ENCODE measurements at regions not wholly inside any gene's neighbourhood (a gene's known extent, or its start where the extent isn't known, plus 50 kb on each side); places are given as distances from the start of the nearest gene placed in this dataset.

- no peak for DNase-seq
Observed at GRCh38 chr1:104726917-104727316, 977.2 kb downstream of the AMY1C start.

- DNase-seq: no peak
Observed at GRCh38 chr1:104733866-104734265, 984.2 kb downstream of the AMY1C start.

GRCh38 chr1:104745875-104746274, 996.2 kb downstream of the AMY1C start:
- DNase-seq: no peak

GRCh38 chr1:104746994-104747393, 997.3 kb downstream of the AMY1C start:
- DNase-seq: no peak

GRCh38 chr1:104760017-104760416, 1010.3 kb downstream of the AMY1C start:
- no peak for DNase-seq

- DNase-seq: no peak
Observed at GRCh38 chr1:104761961-104762570, 1012.4 kb downstream of the AMY1C start.

GRCh38 chr1:104765085-104765484, 1015.4 kb downstream of the AMY1C start:
- DNase-seq: no peak

- no peak for DNase-seq
Observed at GRCh38 chr1:104768466-104768865, 1018.8 kb downstream of the AMY1C start.

GRCh38 chr1:104780470-104781078, 1030.9 kb downstream of the AMY1C start:
- peak in 1 of 2 experiments; percentile 44 for DNase-seq

- DNase-seq: no peak
Observed at GRCh38 chr1:104785575-104786187, 1036.0 kb downstream of the AMY1C start.

- DNase-seq: no peak
Observed at GRCh38 chr1:104787866-104788510, 1038.3 kb downstream of the AMY1C start.

- no peak for DNase-seq
Observed at GRCh38 chr1:104791030-104791429, 1041.3 kb downstream of the AMY1C start.

- no peak for DNase-seq
Observed at GRCh38 chr1:104794035-104794434, 1044.3 kb downstream of the AMY1C start.

- no peak for DNase-seq
Observed at GRCh38 chr1:104795931-104796330, 1046.2 kb downstream of the AMY1C start.

- DNase-seq: no peak
Observed at GRCh38 chr1:104797982-104798381, 1048.3 kb downstream of the AMY1C start.

GRCh38 chr1:104801344-104801743, 1051.6 kb downstream of the AMY1C start:
- no peak for DNase-seq

GRCh38 chr1:104804147-104804546, 1054.4 kb downstream of the AMY1C start:
- DNase-seq: no peak

GRCh38 chr1:104807590-104807989, 1057.9 kb downstream of the AMY1C start:
- no peak for DNase-seq

- DNase-seq: no peak
Observed at GRCh38 chr1:104825401-104825800, 1075.7 kb downstream of the AMY1C start.

- no peak for DNase-seq
Observed at GRCh38 chr1:104830534-104830933, 1080.8 kb downstream of the AMY1C start.

GRCh38 chr1:104852151-104852550, 1102.5 kb downstream of the AMY1C start:
- no peak for DNase-seq

GRCh38 chr1:104853276-104853675, 1103.6 kb downstream of the AMY1C start:
- no peak for DNase-seq

- DNase-seq: no peak
Observed at GRCh38 chr1:104854529-104854928, 1104.8 kb downstream of the AMY1C start.

- no peak for DNase-seq
Observed at GRCh38 chr1:104855550-104855949, 1105.9 kb downstream of the AMY1C start.

Data from SW 1271 (cell line).